GM12878 (cell line): ENCODE measurements at regions not wholly inside any gene's neighbourhood (a gene's known extent, or its start where the extent isn't known, plus 50 kb on each side); places are given as distances from the start of the nearest gene placed in this dataset.

ENCODE experiments used
- ATAC-seq: fragments of 200-7000 bp; cut with Tn5 transposase; 3 replicates; pipeline ENCODE4 v1.9.1; 2020; ENCODE audit warnings: mild to moderate bottlenecking, moderate library complexity
- BruUV-seq: library from RNA; stranded (reverse); fragments of 400-500 nt; replicated peaks from 2 replicates; lab custom pipeline; 2021; lab: Mats Ljungman, UMichigan
- CTCF ChIA-PET: fragments of 300-600 bp; sonication (Branson Sonifier 250); formaldehyde crosslinking; extraction: SDS; loops from one replicate; lab custom pipeline; 2021; ENCODE audit warnings: inconsistent platforms; lab: Yijun Ruan, JAX
- POLR2A ChIA-PET: fragments of 350-600 bp; formaldehyde crosslinking; extraction: SDS; loops from one replicate; lab custom pipeline; 2021; ENCODE audit warnings: inconsistent platforms; lab: Charles Lee
- RAD21 ChIA-PET: fragments of 300-600 bp; sonication (Branson Sonifier 250); formaldehyde crosslinking; loops from one replicate; lab custom pipeline; 2023; ENCODE audit warnings: antibody characterized with exemption; ENCODE audit not compliant: unreplicated experiment; lab: Charles Lee
- SMC1A ChIA-PET: fragments of 300-600 bp; sonication (Branson Sonifier 250); formaldehyde crosslinking; loops from one replicate; lab custom pipeline; 2023; ENCODE audit not compliant: unreplicated experiment, uncharacterized antibody; lab: Charles Lee
- DNase-seq: peaks from one replicate; pipeline ENCODE4 v3.0.0-alpha.2; 2011; ENCODE audit warnings: low read depth, low spot score
- FAIRE-seq: peaks from 3 replicates; lab custom pipeline; 2011; peaks lifted over from hg19 to GRCh38; lab: Jason Lieb, UNC
- H2AFZ ChIP-seq: 2 replicates; pipeline ENCODE4 v1.6.0; 2011; ENCODE audit warnings: low read depth, low read length, control low read depth; ENCODE audit not compliant: control insufficient read depth
- H3K27ac ChIP-seq: 2 replicates; pipeline ENCODE4 v1.5.1; 2011; ENCODE audit warnings: control low read depth; ENCODE audit not compliant: control insufficient read depth, insufficient read depth
- H3K27me3 ChIP-seq, 2 experiments: replicated peaks in 1 of 2; 2 replicates each; pipeline versions ENCODE4 v1.6.0 to v1.6.1; 2011; ENCODE audit warnings: low read length in 1 of 2; ENCODE audit not compliant: control insufficient read depth in 2 of 2, insufficient read depth in 2 of 2
- H3K36me3 ChIP-seq, 2 experiments: 2 replicates each; pipeline ENCODE4 v1.5.1; 2011; ENCODE audit warnings: low read length in 1 of 2; ENCODE audit not compliant: control insufficient read depth in 2 of 2, insufficient read depth in 2 of 2
- H3K4me1 ChIP-seq: 2 replicates; pipeline ENCODE4 v1.6.1; 2011; ENCODE audit warnings: mild to moderate bottlenecking, low read length, moderate library complexity, mixed read lengths; ENCODE audit not compliant: control insufficient read depth, insufficient read depth
- H3K4me2 ChIP-seq: 2 replicates; pipeline ENCODE4 v1.6.0; 2011; ENCODE audit warnings: control low read depth; ENCODE audit not compliant: control insufficient read depth, insufficient read depth
- H3K4me3 ChIP-seq: fragments of 200-600 bp; sonication (generic); 2 replicates; pipeline ENCODE4 v1.5.1; 2016
- H3K79me2 ChIP-seq: 2 replicates; pipeline ENCODE4 v1.6.0; 2011; ENCODE audit warnings: low read length; ENCODE audit not compliant: control insufficient read depth, insufficient read depth
- H3K9ac ChIP-seq: 2 replicates; pipeline ENCODE4 v1.8.0; 2011; ENCODE audit warnings: low read length, control low read depth, mixed read lengths; ENCODE audit not compliant: control insufficient read depth, insufficient read depth
- H3K9me3 ChIP-seq: replicated peaks from 3 replicates; pipeline ENCODE4 v1.5.1; 2011; ENCODE audit warnings: mild to moderate bottlenecking, low read length; ENCODE audit not compliant: control insufficient read depth, insufficient read depth
- H4K20me1 ChIP-seq: 2 replicates; pipeline ENCODE4 v1.6.0; 2011; ENCODE audit not compliant: control insufficient read depth, insufficient read depth
- EED ChIP-seq: sonication (generic); IDR thresholded peaks from 2 replicates; pipeline ENCODE4 v1.6.1; 2016; ENCODE audit warnings: antibody characterized with exemption, low read depth
- IKZF2 ChIP-seq, 2 experiments: fragments of 450-650 bp; IDR thresholded peaks; 2 replicates each; pipeline ENCODE4 v1.6.1; 2017; ENCODE audit warnings: mild to moderate bottlenecking in 2 of 2, moderate library complexity in 2 of 2
- IRF4 ChIP-seq: IDR thresholded peaks from 2 replicates; pipeline ENCODE4 v1.6.1; 2011; ENCODE audit warnings: low read depth, low read length
- NRF1 ChIP-seq: conservative IDR thresholded peaks from 2 replicates; pipeline ENCODE4 v1.6.1; 2011; ENCODE audit warnings: mild to moderate bottlenecking, low read depth, low read length, improper control_type of control experiment
- RCOR1 ChIP-seq: conservative IDR thresholded peaks from 2 replicates; pipeline ENCODE4 v1.6.1; 2012; ENCODE audit warnings: low read depth, low read length, improper control_type of control experiment
- RFX5 ChIP-seq: IDR thresholded peaks from 2 replicates; pipeline ENCODE4 v1.6.1; 2011; ENCODE audit warnings: low read depth, low read length, improper control_type of control experiment
- RUNX3 ChIP-seq: IDR thresholded peaks from 2 replicates; pipeline ENCODE4 v1.6.1; 2012; ENCODE audit warnings: low read length, inconsistent platforms
- SIX5 ChIP-seq: IDR thresholded peaks from 2 replicates; pipeline ENCODE4 v1.6.1; 2011; ENCODE audit warnings: mild to moderate bottlenecking, low read depth, low read length, moderate library complexity; ENCODE audit not compliant: severe bottlenecking
- SUZ12 ChIP-seq: fragments of 200-600 bp; sonication (generic); IDR thresholded peaks from one replicate; pipeline ENCODE4 v1.6.1; 2018; ENCODE audit warnings: antibody characterized with exemption, mild to moderate bottlenecking; ENCODE audit not compliant: unreplicated experiment
- ZNF622 ChIP-seq: fragments of 450-650 bp; IDR thresholded peaks from 2 replicates; pipeline ENCODE4 v1.6.1; 2017; ENCODE audit warnings: mild to moderate bottlenecking, inconsistent platforms
- WGBS: methylation state at CpG from one replicate; pipeline ENCODE4 v1.1.6; 2016; ENCODE audit warnings: low lambda C conversion rate; ENCODE audit not compliant: insufficient replicate concordance, insufficient coverage; ENCODE audit errors: missing lambda C conversion rate; 5-methylcytosine and 5-hydroxymethylcytosine counted together
- in situ Hi-C: fragments of 300-500 bp; cut with MboI; formaldehyde crosslinking; loops from 9 replicates; pipeline ENCODE4 v1.14.3; 2018; ENCODE audit warnings: mixed read lengths
- intact Hi-C: fragments of 100-400 bp; cut with micrococcal nuclease; formaldehyde crosslinking; loops from one replicate; pipeline ENCODE4 v1.14.2; 2022; ENCODE audit not compliant: unreplicated experiment
- TF ChIP-seq, protein P1 (sequence below): fragments of 450-650 bp; IDR thresholded peaks from 2 replicates; pipeline ENCODE4 v1.6.1; 2017; ENCODE audit warnings: mild to moderate bottlenecking
- TF ChIP-seq, protein P2 (sequence below): fragments of 450-650 bp; IDR thresholded peaks from 2 replicates; pipeline ENCODE4 v1.6.1; 2018; ENCODE audit warnings: borderline replicate concordance, mild to moderate bottlenecking; ENCODE audit not compliant: partially characterized antibody
- TF ChIP-seq, protein P3 (sequence below): fragments of 450-650 bp; formaldehyde crosslinking; IDR thresholded peaks from 2 replicates; pipeline ENCODE4 v1.4.0; 2020; ENCODE audit warnings: mild to moderate bottlenecking, moderate library complexity

DNA sequence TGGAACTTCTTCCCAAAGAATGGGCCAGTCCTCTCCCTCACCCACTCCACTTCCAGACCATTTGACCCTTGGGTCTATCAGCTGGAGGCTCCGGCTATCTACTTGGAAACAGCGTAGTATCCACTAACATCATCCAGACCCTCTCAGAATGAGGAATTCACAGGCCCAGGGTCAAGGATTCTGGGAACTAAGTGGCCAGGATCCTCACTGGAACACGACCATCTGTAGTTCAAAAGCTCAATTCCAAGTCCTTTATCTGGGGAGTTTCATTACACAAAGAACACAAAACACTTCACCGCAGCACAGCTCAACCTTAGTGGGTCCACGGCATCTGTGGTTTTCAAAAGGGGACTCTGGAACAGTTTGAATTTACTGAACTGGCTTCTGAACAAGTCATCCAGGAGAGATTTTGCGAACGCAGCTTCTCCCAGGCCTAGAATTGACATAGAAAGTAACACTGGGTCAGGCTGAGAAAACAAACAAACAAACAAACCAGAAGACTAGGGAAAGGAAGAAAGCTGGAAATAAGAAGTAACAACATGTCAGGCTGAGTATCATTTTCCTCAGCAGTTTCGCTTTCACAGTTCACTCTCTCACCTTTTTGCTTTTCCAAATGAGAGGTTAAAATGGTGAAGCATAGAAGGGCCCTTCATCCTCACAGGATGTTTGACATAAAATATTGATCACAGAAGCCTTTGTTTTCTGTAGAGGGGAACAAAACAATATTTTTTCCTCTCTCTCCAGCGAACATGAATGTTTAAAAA lies 57.6 kb upstream of the USP6NL start:
- H3K36me3 ChIP-seq, result no peaks in the 10 kb centered on the region
- intact Hi-C loops (no loop called here), in situ Hi-C loops (no loop called here)
- peak overlapping the region; percentile 50 for H3K27ac ChIP-seq
- H3K27me3 ChIP-seq, result no peaks in the 10 kb centered on the region
- ChIA-PET RAD21 (interaction anchor here (0.7 kb wide), 1 partner anchor 45 kb away, joined by 3 read pairs; no protein-coding TSS in a partner anchor), CTCF (interaction anchor here (1.1 to 1.8 kb wide), 3 partner anchors 19 to 61 kb away, joined by 3 to 4 read pairs (median 4); no protein-coding TSS in a partner anchor), SMC1A (interaction anchor here (0.9 to 2.3 kb wide), 4 partner anchors 38 to 163 kb away, joined by 3 to 9 read pairs (median 4); no protein-coding TSS in a partner anchor), POLR2A (no interaction called here)
- H2AFZ ChIP-seq, result peak overlapping the region; percentile 61
- no peak overlapping the region; the same call in 1 of the 2 replicates for H3K9ac ChIP-seq
- ATAC-seq (peak; percentile 41; the same call in 2 of the 3 replicates), DNase-seq (no peak), FAIRE-seq (no peak)
- peaks cover 39% of the 10 kb centered on the region for H3K4me1 ChIP-seq
- no peaks in the 10 kb centered on the region for H4K20me1 ChIP-seq
- H3K9me3 ChIP-seq, result peaks cover 7% of the 10 kb centered on the region; the same call in 2 of the 3 replicates
- peak overlapping the region; percentile 49; the same call in 1 of the 2 replicates for H3K4me3 ChIP-seq
- BruUV-seq, result no TSS peak
- peak overlapping the region; percentile 68 for H3K4me2 ChIP-seq
- H3K79me2 ChIP-seq, result no peaks in the 10 kb centered on the region
- 36% methylated on average over 9 of the region's 9 CpGs for WGBS
- TF ChIP-seq SIX5 (peak; percentile 16), IKZF2 (IDR thresholded peaks at IDR 0.05) (peak; percentile 27 to 43; a peak in 1 of 4 replicates), RUNX3 (peak; percentile 61), RFX5 (no peak), SUZ12 (no peak), NRF1 (no peak), EED (0 out of 2 replicates have a peak, but pooled peaks have one; percentile 34), IRF4 (no peak), RCOR1 (no peak), ZNF622 (no peak)
- TF ChIP-seq, protein P1, sequence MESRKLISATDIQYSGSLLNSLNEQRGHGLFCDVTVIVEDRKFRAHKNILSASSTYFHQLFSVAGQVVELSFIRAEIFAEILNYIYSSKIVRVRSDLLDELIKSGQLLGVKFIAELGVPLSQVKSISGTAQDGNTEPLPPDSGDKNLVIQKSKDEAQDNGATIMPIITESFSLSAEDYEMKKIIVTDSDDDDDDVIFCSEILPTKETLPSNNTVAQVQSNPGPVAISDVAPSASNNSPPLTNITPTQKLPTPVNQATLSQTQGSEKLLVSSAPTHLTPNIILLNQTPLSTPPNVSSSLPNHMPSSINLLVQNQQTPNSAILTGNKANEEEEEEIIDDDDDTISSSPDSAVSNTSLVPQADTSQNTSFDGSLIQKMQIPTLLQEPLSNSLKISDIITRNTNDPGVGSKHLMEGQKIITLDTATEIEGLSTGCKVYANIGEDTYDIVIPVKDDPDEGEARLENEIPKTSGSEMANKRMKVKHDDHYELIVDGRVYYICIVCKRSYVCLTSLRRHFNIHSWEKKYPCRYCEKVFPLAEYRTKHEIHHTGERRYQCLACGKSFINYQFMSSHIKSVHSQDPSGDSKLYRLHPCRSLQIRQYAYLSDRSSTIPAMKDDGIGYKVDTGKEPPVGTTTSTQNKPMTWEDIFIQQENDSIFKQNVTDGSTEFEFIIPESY, result no peak
- TF ChIP-seq, protein P2, sequence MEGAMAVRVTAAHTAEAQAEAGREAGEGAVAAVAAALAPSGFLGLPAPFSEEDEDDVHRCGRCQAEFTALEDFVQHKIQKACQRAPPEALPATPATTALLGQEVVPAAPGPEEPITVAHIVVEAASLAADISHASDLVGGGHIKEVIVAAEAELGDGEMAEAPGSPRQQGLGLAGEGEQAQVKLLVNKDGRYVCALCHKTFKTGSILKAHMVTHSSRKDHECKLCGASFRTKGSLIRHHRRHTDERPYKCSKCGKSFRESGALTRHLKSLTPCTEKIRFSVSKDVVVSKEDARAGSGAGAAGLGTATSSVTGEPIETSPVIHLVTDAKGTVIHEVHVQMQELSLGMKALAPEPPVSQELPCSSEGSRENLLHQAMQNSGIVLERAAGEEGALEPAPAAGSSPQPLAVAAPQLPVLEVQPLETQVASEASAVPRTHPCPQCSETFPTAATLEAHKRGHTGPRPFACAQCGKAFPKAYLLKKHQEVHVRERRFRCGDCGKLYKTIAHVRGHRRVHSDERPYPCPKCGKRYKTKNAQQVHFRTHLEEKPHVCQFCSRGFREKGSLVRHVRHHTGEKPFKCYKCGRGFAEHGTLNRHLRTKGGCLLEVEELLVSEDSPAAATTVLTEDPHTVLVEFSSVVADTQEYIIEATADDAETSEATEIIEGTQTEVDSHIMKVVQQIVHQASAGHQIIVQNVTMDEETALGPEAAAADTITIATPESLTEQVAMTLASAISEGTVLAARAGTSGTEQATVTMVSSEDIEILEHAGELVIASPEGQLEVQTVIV, result no peak
- TF ChIP-seq, protein P3, sequence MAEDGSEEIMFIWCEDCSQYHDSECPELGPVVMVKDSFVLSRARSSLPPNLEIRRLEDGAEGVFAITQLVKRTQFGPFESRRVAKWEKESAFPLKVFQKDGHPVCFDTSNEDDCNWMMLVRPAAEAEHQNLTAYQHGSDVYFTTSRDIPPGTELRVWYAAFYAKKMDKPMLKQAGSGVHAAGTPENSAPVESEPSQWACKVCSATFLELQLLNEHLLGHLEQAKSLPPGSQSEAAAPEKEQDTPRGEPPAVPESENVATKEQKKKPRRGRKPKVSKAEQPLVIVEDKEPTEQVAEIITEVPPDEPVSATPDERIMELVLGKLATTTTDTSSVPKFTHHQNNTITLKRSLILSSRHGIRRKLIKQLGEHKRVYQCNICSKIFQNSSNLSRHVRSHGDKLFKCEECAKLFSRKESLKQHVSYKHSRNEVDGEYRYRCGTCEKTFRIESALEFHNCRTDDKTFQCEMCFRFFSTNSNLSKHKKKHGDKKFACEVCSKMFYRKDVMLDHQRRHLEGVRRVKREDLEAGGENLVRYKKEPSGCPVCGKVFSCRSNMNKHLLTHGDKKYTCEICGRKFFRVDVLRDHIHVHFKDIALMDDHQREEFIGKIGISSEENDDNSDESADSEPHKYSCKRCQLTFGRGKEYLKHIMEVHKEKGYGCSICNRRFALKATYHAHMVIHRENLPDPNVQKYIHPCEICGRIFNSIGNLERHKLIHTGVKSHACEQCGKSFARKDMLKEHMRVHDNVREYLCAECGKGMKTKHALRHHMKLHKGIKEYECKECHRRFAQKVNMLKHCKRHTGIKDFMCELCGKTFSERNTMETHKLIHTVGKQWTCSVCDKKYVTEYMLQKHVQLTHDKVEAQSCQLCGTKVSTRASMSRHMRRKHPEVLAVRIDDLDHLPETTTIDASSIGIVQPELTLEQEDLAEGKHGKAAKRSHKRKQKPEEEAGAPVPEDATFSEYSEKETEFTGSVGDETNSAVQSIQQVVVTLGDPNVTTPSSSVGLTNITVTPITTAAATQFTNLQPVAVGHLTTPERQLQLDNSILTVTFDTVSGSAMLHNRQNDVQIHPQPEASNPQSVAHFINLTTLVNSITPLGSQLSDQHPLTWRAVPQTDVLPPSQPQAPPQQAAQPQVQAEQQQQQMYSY (CRISPR knock-in tag), result no peak
